SK-N-SH treated with all-trans-retinoic acid at 6 μM for 48 hours (cell line): ENCODE measurements at regions not wholly inside any gene's neighbourhood (a gene's known extent, or its start where the extent isn't known, plus 50 kb on each side); places are given as distances from the start of the nearest gene placed in this dataset.

Experiments
- ISL1 ChIP-seq: fragments of 250-450 bp; sonication (Bioruptor Pico); IDR thresholded peaks from 2 replicates; pipeline ENCODE4 v2.1.2; 2022; ENCODE audit warnings: mild to moderate bottlenecking, moderate library complexity
- TCF4 ChIP-seq: fragments of 250-450 bp; sonication (Bioruptor Pico); IDR thresholded peaks from 2 replicates; pipeline ENCODE4 v1.8.0; 2021; ENCODE audit warnings: mild to moderate bottlenecking, moderate library complexity, borderline replicate concordance

DNA sequence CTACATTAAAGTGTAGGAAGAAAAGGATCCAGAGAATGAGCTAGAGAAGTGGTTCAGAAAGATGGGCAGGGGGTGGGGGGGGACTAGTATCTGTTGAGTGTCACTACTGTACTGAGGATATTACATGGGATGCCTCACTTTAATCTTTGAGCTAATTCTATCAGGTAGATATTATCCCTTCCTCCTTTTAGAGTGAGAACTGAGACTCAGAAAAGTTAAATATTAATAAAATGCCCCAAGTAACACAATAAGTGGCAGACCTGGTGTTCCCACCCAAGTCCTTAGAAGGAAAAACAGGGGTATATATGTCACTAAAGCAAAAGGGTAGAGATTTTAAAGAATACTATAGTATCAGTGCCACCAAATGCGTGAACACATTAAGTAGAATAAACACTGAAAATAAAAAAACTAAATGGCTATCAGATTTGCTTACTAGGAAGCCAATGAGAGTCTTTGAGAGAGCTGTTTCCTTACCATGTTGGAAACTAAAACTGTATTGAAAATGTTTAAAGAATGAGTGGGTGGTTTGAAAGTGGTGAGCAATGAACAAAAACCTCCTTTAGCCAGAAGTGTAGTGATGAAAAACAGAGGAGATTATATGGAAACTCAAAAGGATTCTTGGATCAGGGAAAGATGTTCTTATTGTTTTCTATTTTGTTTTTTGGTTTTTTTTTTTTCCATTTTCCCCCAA lies 230.8 kb downstream of the BARHL2 start:
- TF ChIP-seq TCF4 (CRISPR knock-in tag) (no peak), ISL1 (CRISPR knock-in tag) (no peak)
